GM23338 (cell line): ENCODE measurements at regions not wholly inside any gene's neighbourhood (a gene's known extent, or its start where the extent isn't known, plus 50 kb on each side); places are given as distances from the start of the nearest gene placed in this dataset.

ENCODE experiments used
- ATAC-seq: fragments of 200-7000 bp; cut with Tn5 transposase; 3 replicates; pipeline ENCODE4 v1.9.1; 2020
- DNase-seq: peaks from one replicate; pipeline ENCODE4 v3.0.0-alpha.2; 2015; ENCODE audit warnings: low spot score
- H2AFZ ChIP-seq: fragments of 200-600 bp; sonication (generic); 2 replicates; pipeline ENCODE4 v1.8.0; 2016; ENCODE audit warnings: antibody characterized with exemption, mild to moderate bottlenecking, moderate library complexity
- H3F3A ChIP-seq: fragments of 200-600 bp; sonication (generic); replicated peaks from 2 replicates; pipeline ENCODE4 v1.8.0; 2017; ENCODE audit warnings: antibody characterized with exemption, mixed run types, low read depth
- H3K27ac ChIP-seq: fragments of 200-600 bp; sonication (generic); 2 replicates; pipeline ENCODE4 v1.6.1; 2016; ENCODE audit warnings: low read depth
- H3K27me3 ChIP-seq: fragments of 200-600 bp; sonication (generic); 2 replicates; pipeline ENCODE4 v1.8.0; 2016; ENCODE audit warnings: mild to moderate bottlenecking, mixed run types, moderate library complexity; ENCODE audit not compliant: insufficient read depth
- H3K36me3 ChIP-seq: fragments of 200-600 bp; sonication (generic); 2 replicates; pipeline ENCODE4 v1.8.0; 2016; ENCODE audit warnings: mild to moderate bottlenecking; ENCODE audit not compliant: insufficient read depth
- H3K4me1 ChIP-seq: fragments of 200-600 bp; sonication (generic); 2 replicates; pipeline ENCODE4 v1.8.0; 2016; ENCODE audit warnings: mild to moderate bottlenecking, moderate library complexity; ENCODE audit not compliant: insufficient read depth
- H3K4me2 ChIP-seq: fragments of 200-600 bp; sonication (generic); 2 replicates; pipeline ENCODE4 v1.7.1; 2017; ENCODE audit warnings: mixed run types
- H3K4me3 ChIP-seq: fragments of 200-600 bp; sonication (generic); 2 replicates; pipeline ENCODE4 v1.6.1; 2016; ENCODE audit warnings: mixed run types
- H3K79me2 ChIP-seq: fragments of 200-600 bp; sonication (generic); replicated peaks from 2 replicates; pipeline ENCODE4 v1.8.0; 2017; ENCODE audit warnings: mild to moderate bottlenecking; ENCODE audit not compliant: insufficient read depth
- H3K9me2 ChIP-seq: fragments of 200-600 bp; sonication (generic); 2 replicates; pipeline ENCODE4 v1.8.0; 2017; ENCODE audit not compliant: insufficient read depth
- H4K20me1 ChIP-seq: fragments of 200-600 bp; sonication (generic); replicated peaks from 2 replicates; pipeline ENCODE4 v1.8.0; 2017; ENCODE audit warnings: mild to moderate bottlenecking; ENCODE audit not compliant: insufficient read depth
- H3K27ac Mint-ChIP-seq: 2 replicates; pipeline ENCODE4 v1.8.0; 2020; ENCODE audit warnings: inconsistent platforms, mild to moderate bottlenecking, moderate library complexity, mixed read lengths
- H3K27me3 Mint-ChIP-seq: 3 replicates; pipeline ENCODE4 v1.8.0; 2022; ENCODE audit warnings: low read depth, mild to moderate bottlenecking, moderate library complexity, mixed read lengths, inconsistent platforms; ENCODE audit not compliant: insufficient read depth, poor library complexity
- H3K36me3 Mint-ChIP-seq: 3 replicates; pipeline ENCODE4 v1.8.0; 2021; ENCODE audit warnings: low read depth, mild to moderate bottlenecking, inconsistent platforms, moderate library complexity, mixed read lengths
- H3K4me1 Mint-ChIP-seq: 3 replicates; pipeline ENCODE4 v1.8.0; 2020; ENCODE audit warnings: mild to moderate bottlenecking, inconsistent platforms, mixed read lengths
- H3K4me3 Mint-ChIP-seq: 3 replicates; pipeline ENCODE4 v1.8.0; 2021; ENCODE audit warnings: moderate library complexity, mild to moderate bottlenecking, inconsistent platforms, mixed read lengths
- H3K9me3 Mint-ChIP-seq: 3 replicates; pipeline ENCODE4 v1.8.0; 2020; ENCODE audit warnings: moderate library complexity, mild to moderate bottlenecking, inconsistent platforms, mixed read lengths
- CREB1 ChIP-seq: fragments of 250-450 bp; sonication (Bioruptor Pico); IDR thresholded peaks from 2 replicates; pipeline ENCODE4 v1.5.0; 2020; ENCODE audit warnings: low read depth, mild to moderate bottlenecking, moderate library complexity
- EZH2 ChIP-seq: fragments of 200-600 bp; sonication (generic); IDR thresholded peaks from one replicate; pipeline ENCODE4 v1.8.0; 2017; ENCODE audit warnings: antibody characterized with exemption, mild to moderate bottlenecking, low read depth; ENCODE audit not compliant: unreplicated experiment
- EZH2phosphoT487 ChIP-seq: fragments of 200-600 bp; sonication (generic); IDR thresholded peaks from one replicate; pipeline ENCODE4 v1.8.1; 2018; ENCODE audit warnings: antibody characterized with exemption; ENCODE audit not compliant: unreplicated experiment
- JUNB ChIP-seq: IDR thresholded peaks from one replicate; pipeline ENCODE4 v1.6.1; 2016; ENCODE audit warnings: antibody characterized with exemption; ENCODE audit not compliant: unreplicated experiment
- POLR2AphosphoS5 ChIP-seq: IDR thresholded peaks from 2 replicates; pipeline ENCODE4 v1.6.1; 2016; ENCODE audit warnings: antibody characterized with exemption, low read depth
- STAT1 ChIP-seq: IDR thresholded peaks from one replicate; pipeline ENCODE4 v1.6.1; 2016; ENCODE audit warnings: antibody characterized with exemption; ENCODE audit not compliant: unreplicated experiment
- ZNF114 ChIP-seq: fragments of 250-450 bp; sonication (Bioruptor Pico); IDR thresholded peaks from 2 replicates; pipeline ENCODE4 v1.5.0; 2020; ENCODE audit warnings: mild to moderate bottlenecking, moderate library complexity
- TF ChIP-seq, protein P1 (sequence below), 2 experiments: fragments of 200-600 bp in 1 of 2; sonication (generic) in 1 of 2; conservative IDR thresholded peaks; 2 replicates each; pipeline versions ENCODE4 v1.5.1 to v1.6.1; 2016 to 2017; ENCODE audit warnings: antibody characterized with exemption in 2 of 2, low read depth in 2 of 2, mild to moderate bottlenecking in 2 of 2, moderate library complexity in 1 of 2
- TF ChIP-seq, protein P2 (sequence below): IDR thresholded peaks from one replicate; pipeline ENCODE4 v1.6.1; 2018; ENCODE audit warnings: antibody characterized with exemption; ENCODE audit not compliant: unreplicated experiment
- TF ChIP-seq, protein P3 (sequence below): IDR thresholded peaks from 2 replicates; pipeline ENCODE4 v1.6.1; 2016; ENCODE audit warnings: antibody characterized with exemption

DNA sequence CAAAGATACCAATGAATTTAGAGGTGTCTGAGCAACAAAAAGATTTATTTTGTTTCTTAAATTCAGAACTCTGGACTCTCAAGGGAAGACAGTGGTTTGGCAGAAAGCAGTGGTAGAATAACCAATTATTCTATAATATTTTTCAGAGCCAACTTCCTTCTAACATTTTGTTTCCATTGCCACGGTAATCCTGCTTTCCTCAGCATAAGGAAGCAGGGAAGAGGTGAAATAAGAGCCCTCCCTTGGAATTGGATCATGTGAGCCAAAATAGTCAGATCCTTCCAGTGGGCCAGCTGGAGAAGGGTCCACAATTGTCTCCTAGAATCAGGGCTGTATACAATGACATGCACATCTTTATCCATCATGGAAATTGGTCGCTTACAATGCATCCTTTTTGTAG is 130.0 kb upstream of the MAP1B start:
- Mint-ChIP-seq H3K27ac (no peak overlapping the region), H3K4me1 (no peaks in the 10 kb centered on the region; the same call in 2 of the 3 replicates), H3K27me3 (no peaks in the 10 kb centered on the region), H3K36me3 (0 out of 3 replicates have a peak, but pooled peaks cover 1% of the 10 kb centered on the region), H3K9me3 (peaks cover 13% of the 10 kb centered on the region; the same call in 2 of the 3 replicates), H3K4me3 (no peak overlapping the region)
- TF ChIP-seq, protein P1, sequence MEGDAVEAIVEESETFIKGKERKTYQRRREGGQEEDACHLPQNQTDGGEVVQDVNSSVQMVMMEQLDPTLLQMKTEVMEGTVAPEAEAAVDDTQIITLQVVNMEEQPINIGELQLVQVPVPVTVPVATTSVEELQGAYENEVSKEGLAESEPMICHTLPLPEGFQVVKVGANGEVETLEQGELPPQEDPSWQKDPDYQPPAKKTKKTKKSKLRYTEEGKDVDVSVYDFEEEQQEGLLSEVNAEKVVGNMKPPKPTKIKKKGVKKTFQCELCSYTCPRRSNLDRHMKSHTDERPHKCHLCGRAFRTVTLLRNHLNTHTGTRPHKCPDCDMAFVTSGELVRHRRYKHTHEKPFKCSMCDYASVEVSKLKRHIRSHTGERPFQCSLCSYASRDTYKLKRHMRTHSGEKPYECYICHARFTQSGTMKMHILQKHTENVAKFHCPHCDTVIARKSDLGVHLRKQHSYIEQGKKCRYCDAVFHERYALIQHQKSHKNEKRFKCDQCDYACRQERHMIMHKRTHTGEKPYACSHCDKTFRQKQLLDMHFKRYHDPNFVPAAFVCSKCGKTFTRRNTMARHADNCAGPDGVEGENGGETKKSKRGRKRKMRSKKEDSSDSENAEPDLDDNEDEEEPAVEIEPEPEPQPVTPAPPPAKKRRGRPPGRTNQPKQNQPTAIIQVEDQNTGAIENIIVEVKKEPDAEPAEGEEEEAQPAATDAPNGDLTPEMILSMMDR (conservative IDR thresholded peaks at IDR 0.05; ENCODE audit: low read depth in 2 of 2), result no peak
- TF ChIP-seq, protein P2, sequence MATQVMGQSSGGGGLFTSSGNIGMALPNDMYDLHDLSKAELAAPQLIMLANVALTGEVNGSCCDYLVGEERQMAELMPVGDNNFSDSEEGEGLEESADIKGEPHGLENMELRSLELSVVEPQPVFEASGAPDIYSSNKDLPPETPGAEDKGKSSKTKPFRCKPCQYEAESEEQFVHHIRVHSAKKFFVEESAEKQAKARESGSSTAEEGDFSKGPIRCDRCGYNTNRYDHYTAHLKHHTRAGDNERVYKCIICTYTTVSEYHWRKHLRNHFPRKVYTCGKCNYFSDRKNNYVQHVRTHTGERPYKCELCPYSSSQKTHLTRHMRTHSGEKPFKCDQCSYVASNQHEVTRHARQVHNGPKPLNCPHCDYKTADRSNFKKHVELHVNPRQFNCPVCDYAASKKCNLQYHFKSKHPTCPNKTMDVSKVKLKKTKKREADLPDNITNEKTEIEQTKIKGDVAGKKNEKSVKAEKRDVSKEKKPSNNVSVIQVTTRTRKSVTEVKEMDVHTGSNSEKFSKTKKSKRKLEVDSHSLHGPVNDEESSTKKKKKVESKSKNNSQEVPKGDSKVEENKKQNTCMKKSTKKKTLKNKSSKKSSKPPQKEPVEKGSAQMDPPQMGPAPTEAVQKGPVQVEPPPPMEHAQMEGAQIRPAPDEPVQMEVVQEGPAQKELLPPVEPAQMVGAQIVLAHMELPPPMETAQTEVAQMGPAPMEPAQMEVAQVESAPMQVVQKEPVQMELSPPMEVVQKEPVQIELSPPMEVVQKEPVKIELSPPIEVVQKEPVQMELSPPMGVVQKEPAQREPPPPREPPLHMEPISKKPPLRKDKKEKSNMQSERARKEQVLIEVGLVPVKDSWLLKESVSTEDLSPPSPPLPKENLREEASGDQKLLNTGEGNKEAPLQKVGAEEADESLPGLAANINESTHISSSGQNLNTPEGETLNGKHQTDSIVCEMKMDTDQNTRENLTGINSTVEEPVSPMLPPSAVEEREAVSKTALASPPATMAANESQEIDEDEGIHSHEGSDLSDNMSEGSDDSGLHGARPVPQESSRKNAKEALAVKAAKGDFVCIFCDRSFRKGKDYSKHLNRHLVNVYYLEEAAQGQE, result no peak
- TF ChIP-seq CREB1 (CRISPR knock-in tag) (no peak), EZH2 (no peak), EZH2phosphoT487 (no peak), STAT1 (no peak), JUNB (no peak), POLR2AphosphoS5 (no peak), ZNF114 (CRISPR knock-in tag) (no peak)
- TF ChIP-seq, protein P3, sequence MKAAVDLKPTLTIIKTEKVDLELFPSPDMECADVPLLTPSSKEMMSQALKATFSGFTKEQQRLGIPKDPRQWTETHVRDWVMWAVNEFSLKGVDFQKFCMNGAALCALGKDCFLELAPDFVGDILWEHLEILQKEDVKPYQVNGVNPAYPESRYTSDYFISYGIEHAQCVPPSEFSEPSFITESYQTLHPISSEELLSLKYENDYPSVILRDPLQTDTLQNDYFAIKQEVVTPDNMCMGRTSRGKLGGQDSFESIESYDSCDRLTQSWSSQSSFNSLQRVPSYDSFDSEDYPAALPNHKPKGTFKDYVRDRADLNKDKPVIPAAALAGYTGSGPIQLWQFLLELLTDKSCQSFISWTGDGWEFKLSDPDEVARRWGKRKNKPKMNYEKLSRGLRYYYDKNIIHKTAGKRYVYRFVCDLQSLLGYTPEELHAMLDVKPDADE, result no peak
- Histone ChIP-seq H3K27me3 (no peaks in the 10 kb centered on the region), H2AFZ (peak overlapping the region; percentile 66; the same call in 1 of the 2 replicates), H3K79me2 (no peaks in the 10 kb centered on the region), H3K4me3 (no peak overlapping the region), H3K27ac (no peak overlapping the region), H3F3A (no peaks in the 10 kb centered on the region), H3K36me3 (no peaks in the 10 kb centered on the region), H3K4me2 (no peak overlapping the region), H3K9me2 (no peaks in the 10 kb centered on the region), H3K4me1 (no peaks in the 10 kb centered on the region), H4K20me1 (no peaks in the 10 kb centered on the region)
- ATAC-seq, result no peak
- DNase-seq, result no peak

DNA sequence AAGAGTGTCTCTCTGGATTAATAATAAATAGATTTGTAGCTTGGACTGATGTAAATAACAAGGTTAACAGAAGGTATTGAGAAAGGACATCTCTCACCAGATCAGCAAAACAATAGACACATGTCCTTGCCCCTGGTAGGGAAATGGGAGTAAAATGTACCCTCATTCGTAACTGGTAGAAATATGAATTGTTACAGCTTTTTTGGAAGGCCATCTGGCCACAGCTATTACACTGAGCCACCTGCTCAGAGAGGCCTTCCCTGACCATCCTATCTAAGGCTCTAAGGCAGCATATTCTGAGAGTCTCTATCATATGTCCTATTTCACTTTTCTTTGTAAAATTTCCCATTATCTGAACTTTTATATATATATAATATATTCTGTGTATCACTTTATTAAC is 129.1 kb upstream of the MAP1B start:
- Histone ChIP-seq H3K9me2 (no peaks in the 10 kb centered on the region), H3K79me2 (no peaks in the 10 kb centered on the region), H3K4me3 (no peak overlapping the region), H3K4me2 (no peak overlapping the region), H3K27me3 (no peaks in the 10 kb centered on the region), H3F3A (no peaks in the 10 kb centered on the region), H3K4me1 (no peaks in the 10 kb centered on the region), H4K20me1 (no peaks in the 10 kb centered on the region), H3K36me3 (no peaks in the 10 kb centered on the region), H2AFZ (no peak overlapping the region), H3K27ac (no peak overlapping the region)
- Mint-ChIP-seq H3K9me3 (peaks cover 20% of the 10 kb centered on the region; the same call in 2 of the 3 replicates), H3K36me3 (peaks cover 3% of the 10 kb centered on the region; the same call in 1 of the 3 replicates), H3K4me3 (no peak overlapping the region), H3K27me3 (no peaks in the 10 kb centered on the region), H3K27ac (no peak overlapping the region), H3K4me1 (no peaks in the 10 kb centered on the region; the same call in 2 of the 3 replicates)
- ATAC-seq, result no peak
- no peak for DNase-seq
- TF ChIP-seq, protein P2, result no peak
- no peak for TF ChIP-seq CREB1 (CRISPR knock-in tag)
